GM21786 (cell line): ENCODE measurements at regions not wholly inside any gene's neighbourhood (a gene's known extent, or its start where the extent isn't known, plus 50 kb on each side); places are given as distances from the start of the nearest gene placed in this dataset.

Experiments
- ATAC-seq: cut with Tn5 transposase; IDR thresholded peaks from one replicate; pipeline ENCODE4 v1.9.1; 2021; ENCODE audit not compliant: unreplicated experiment

- no peak for ATAC-seq
These were observed 802.6 kb upstream of the CHAC2 start for GRCh38 chr2:52964916-52965530.

DNA sequence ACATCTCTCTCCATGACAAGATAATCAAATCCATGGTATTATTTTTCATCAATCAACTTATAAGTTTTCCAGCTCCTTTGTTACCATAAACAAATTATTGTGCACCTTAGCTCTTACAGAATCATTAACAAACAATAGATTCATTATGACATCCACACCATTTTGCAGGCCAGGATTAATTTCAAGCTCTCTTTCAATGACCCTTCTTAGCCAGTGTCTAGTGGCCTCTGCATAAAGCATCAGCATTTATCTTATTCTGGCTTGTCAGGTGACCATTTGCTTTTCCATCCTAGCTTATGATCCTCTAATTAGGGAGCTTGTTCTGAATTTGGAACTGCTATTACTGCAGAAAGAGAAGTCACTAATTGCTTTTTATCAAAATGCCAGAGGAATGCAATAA, 806.2 kb upstream of the CHAC2 start:
- no peak for ATAC-seq

GRCh38 chr2:52960881-52961280, 806.7 kb upstream of the CHAC2 start:
- no peak for ATAC-seq

DNA sequence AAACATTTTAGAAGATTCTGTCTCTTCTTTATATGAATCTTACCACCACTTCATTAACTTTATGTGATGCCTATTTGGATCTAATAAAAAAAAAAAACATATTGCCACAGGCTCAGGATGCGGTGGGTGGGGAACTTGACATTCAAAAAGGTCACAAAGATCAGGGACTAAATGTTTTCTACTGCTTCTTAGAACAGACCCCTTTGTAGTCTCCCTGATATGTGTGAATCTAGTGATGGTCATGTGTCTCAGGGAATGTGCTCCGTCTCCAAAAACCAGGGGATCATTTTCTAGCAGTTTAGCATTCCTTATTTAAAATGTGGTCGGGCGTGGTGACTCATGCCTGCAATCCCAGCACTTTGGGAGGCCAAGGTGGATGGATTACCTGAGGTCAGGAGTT, 807.8 kb upstream of the CHAC2 start:
- no peak for ATAC-seq

- ATAC-seq = no peak
These were observed 810.8 kb upstream of the CHAC2 start for GRCh38 chr2:52956766-52957165.

DNA sequence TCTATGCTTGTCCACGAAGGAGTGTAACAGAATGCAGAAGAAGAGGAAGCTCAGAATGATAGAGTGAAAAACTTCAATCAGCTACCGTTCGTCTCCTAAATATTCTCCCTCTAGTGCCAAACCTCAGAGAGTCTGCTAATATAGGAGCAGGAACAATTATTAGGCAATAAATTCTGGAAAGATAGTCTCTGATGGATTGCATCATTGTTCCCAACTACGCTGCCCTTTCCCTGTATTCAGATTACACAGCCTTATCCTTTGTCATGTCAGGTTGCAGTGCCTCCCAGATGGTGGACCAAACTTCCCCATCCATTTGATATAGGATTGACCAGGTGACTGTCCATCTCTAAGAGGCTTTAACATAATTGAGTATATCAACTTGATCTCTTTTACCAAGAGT, 811.5 kb upstream of the CHAC2 start:
- no peak for ATAC-seq

DNA sequence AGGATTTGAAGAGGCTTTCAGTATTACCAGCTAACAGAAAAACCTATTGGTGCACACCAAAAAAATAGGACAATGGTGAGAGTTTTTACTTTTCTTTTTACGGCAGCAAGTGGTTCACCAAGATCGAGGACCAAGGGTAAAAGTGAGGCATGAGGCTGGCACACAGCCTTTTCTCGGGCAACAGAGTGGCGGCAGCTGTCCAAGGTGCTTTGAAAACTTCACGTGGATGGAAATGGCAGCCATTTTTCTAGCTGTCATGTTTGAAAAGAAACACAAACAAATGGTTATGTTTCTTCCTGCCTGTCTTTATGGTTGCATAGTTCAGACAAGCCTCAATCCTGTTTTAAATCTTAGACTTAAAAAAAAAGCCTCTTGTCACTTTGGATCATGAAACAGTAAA, 812.5 kb upstream of the CHAC2 start:
- ATAC-seq = no peak

- ATAC-seq = no peak
These were observed 827.5 kb upstream of the CHAC2 start for GRCh38 chr2:52940101-52940500.

- no peak for ATAC-seq
These were observed 828.4 kb upstream of the CHAC2 start for GRCh38 chr2:52939250-52939649.

DNA sequence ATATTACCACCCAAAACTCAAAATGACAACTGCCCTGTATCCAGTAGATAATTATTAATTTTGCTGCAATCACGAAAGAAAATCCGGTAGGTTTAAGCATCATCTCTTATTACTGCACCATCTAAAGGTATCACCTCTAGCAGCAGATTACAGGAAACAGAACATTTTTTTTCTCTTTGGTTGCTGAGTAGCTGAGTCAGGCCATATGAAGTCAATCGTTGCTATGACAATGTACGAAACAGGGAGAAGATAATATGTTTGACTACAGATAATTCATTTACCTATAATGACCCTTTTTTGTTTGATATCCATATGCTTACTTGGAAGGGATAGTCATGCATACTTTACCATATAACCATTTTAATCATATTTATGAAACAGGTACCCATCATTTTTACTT, 831.6 kb upstream of the CHAC2 start:
- ATAC-seq = no peak

- ATAC-seq = peak; percentile 22
These were observed 832.5 kb upstream of the CHAC2 start for GRCh38 chr2:52934920-52935640.

DNA sequence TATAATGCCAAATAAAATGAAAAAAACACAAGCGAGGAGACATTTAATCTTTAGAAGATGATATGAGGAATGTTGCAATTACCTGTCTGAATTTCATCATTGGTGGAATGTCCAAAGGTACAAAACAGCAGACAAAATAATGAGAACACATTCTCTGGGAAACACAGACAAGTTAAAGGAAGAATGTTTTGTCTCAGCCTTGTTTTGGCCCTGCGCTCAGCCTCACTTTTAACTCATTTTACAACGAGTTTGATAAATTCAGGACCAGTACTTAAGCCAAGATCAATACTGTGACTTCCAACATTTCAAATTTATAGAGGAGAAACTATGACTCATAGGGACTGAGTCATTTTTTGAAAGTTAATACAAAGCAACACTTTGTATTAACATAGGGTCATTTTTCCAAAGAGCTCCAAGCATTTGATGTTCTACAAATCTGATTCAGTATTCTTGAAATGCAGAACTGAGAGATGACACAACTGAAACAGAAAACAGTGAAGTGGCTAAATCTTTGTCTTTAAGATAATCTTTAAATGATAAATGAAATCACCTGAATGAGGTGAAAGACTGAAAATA, 833.2 kb upstream of the CHAC2 start:
- peak; percentile 70 for ATAC-seq

DNA sequence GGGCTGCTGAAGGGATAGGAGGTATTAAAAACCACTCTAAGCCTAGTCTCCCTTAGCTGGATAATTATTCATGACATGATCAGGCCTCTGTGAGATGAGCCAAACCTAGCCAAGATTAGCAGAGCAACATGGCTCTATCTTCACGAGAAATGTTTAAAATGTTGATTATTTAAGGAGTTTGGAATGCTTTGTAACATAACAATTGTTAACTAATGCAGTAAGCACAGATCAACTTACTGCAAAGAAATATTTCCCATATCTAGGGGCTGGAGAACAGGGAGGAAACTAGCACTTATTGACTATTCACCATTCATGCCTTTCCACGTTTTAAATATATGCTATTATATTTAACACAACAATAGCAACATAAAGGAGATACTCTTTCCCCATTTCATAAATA, 833.7 kb upstream of the CHAC2 start:
- ATAC-seq = no peak

GRCh38 chr2:52931660-52932059, 835.9 kb upstream of the CHAC2 start:
- ATAC-seq = peak; percentile 62

DNA sequence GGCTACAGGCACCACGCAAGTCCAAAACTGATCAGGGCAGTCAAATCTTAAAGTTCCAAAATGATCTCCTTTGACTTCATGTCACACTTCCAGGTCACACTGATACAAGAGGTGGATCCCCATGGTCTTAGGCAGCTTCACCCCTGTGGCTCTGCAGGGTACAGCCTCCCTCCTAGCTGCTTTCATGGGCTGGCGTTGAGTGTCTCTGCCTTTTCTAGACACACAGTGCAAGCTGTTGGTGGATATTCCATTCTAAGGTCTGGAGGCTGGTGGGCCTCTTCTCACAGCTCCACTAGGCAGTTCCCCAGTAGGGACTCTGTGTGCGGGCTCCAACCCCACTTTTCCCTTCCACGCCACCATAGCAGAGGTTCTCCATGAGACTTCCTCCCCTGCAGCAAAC, 838.2 kb upstream of the CHAC2 start:
- ATAC-seq = no peak

GRCh38 chr2:52919673-52920072, 847.9 kb upstream of the CHAC2 start:
- ATAC-seq = no peak

DNA sequence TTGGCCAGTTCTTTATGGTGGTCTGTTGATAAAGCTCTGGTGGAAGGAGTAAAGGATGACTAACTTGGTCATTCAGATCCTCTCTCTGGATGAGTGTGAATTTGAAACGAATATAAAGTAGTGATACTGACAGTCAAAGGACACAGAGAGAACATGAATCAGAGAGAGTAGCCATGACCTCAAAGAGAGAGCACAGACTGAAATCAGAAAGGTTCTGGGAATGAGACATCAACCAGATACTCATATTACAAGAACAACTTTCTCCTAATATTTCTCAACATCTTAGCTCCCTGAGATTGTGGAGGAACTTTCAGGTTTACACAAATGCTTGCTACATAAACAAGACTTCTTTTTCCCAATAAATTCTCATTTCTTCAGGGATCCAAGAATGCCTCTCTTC, 849.1 kb upstream of the CHAC2 start:
- ATAC-seq = no peak

DNA sequence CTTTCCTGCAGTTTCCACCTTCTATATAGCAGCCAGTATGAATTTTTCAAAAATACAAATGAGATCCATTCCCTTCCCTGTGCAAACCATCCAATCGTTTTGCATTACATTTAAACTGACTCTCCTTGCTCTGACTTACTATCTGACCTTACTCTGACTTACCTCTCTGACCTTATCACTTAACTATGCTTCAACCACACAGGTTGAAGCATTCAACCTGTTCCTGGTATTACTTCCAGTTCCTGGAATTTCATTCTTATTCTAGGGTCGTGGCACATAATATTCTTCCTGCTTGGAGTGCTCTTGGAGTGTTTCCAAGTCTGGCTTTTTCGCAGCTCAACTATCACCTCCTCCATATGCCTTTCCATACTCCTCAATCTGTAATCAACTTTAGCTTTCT, 850.6 kb upstream of the CHAC2 start:
- ATAC-seq = no peak

DNA sequence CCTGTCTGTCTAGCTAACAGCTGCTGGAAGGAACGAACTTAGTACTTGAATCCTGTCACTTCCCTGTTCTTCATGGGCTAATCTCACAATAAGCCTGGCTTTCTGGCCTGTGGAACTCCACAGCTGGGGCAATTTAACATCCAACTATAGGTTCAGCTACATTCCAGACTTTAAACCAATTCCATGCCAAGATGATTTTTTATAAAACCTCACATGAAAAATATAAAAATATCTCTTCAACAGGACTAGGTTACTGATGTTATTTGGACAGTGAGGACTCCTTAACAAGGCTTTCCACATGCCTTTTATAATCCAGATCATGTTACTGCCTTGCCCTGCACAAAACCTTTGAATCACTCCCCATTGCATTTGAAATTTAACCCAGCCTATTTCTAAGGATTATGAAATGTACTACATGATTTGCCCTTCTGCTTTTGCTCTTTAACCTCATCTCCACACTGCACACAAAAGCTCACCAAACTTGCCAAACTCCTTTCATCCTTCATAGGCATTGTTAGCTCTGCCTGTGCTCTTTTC, 863.2 kb upstream of the CHAC2 start:
- no peak for ATAC-seq

DNA sequence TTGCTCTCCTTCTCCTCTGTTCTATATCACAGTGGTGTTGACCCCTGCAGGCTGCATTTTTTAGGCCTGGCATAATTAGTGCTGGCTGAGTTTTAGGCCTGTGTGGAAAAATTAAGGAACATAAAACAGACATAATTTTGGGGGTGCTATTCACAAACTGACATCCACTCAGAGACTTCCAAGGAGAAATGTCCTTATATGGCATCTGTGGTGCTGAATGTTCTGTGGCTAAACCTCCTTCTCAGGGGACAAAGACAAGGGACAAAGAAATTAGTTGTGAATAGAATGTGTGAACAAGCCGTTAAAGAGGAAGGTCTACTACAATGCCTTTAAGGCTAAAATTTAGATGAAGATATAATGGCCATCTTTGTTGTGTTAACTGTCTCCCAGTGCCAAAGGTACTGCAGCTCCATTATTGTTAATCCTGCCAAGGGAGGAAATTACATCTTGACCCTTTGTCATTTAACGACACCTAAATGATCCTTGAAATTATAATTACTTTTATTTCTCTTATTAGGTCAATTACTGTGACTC, 870.0 kb upstream of the CHAC2 start:
- ATAC-seq = no peak

- no peak for ATAC-seq
These were observed 871.8 kb upstream of the CHAC2 start for GRCh38 chr2:52895726-52896340.

GRCh38 chr2:52886556-52886955, 881.0 kb upstream of the CHAC2 start:
- ATAC-seq = no peak
